ENCODE measurements at regions not wholly inside any gene's neighbourhood (a gene's known extent, or its start where the extent isn't known, plus 50 kb on each side); places are given as distances from the start of the nearest gene placed in this dataset.

DNA sequence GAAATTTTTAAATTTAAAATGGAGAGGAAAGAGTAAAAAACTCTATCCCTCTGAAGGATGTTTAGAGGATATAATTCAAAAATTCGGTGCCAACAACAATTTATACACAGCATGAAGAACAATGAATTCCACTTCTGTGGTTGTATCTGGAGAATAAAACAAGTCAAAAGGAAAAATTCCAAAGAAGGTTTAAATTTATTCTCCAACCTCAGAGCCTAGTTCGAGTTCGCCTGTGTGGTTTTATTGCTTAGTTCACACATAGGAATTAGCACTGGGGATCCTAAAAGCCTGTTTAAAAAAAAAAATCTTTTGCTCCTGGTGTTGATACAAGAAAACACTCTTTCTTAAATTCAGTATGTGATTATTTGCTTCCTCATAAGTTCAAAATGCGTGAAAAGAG, 79.2 kb downstream of the LLPH start:
- no peak for DNase-seq (ENCODE audit: extremely low read depth, low read depth)
- TF ChIP-seq, protein P1, sequence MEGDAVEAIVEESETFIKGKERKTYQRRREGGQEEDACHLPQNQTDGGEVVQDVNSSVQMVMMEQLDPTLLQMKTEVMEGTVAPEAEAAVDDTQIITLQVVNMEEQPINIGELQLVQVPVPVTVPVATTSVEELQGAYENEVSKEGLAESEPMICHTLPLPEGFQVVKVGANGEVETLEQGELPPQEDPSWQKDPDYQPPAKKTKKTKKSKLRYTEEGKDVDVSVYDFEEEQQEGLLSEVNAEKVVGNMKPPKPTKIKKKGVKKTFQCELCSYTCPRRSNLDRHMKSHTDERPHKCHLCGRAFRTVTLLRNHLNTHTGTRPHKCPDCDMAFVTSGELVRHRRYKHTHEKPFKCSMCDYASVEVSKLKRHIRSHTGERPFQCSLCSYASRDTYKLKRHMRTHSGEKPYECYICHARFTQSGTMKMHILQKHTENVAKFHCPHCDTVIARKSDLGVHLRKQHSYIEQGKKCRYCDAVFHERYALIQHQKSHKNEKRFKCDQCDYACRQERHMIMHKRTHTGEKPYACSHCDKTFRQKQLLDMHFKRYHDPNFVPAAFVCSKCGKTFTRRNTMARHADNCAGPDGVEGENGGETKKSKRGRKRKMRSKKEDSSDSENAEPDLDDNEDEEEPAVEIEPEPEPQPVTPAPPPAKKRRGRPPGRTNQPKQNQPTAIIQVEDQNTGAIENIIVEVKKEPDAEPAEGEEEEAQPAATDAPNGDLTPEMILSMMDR (IDR thresholded peaks at IDR 0.05; ENCODE audit: low read depth, low read length, missing control alignments): no peak
- H3K4me3 ChIP-seq (replicated peaks; ENCODE audit: low read depth, low read length): no peak overlapping the region

DNA sequence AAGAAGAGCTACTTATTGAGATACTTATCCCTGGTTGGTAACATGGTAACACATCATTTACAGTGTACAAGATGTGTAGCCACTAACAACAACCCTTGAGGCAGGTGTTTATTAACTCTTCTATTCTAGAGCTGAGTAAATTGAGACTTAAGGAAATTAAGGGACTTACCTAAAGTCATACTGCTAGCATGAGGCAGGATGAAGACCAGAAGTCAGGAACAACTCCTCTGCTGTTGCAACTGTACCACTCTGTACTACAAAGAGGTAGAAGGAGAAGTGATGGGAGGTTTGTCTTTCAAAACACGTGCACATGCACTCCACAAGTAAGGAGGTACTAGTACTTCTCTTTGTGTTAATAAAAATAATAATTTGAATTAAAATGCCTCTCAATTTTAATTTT, 79.9 kb downstream of the LLPH start:
- TF ChIP-seq, protein P1 (IDR thresholded peaks at IDR 0.05; ENCODE audit: low read depth, low read length, missing control alignments): no peak
- H3K4me3 ChIP-seq (replicated peaks; ENCODE audit: low read depth, low read length): no peak overlapping the region
- no peak for DNase-seq (ENCODE audit: extremely low read depth, low read depth)

DNA sequence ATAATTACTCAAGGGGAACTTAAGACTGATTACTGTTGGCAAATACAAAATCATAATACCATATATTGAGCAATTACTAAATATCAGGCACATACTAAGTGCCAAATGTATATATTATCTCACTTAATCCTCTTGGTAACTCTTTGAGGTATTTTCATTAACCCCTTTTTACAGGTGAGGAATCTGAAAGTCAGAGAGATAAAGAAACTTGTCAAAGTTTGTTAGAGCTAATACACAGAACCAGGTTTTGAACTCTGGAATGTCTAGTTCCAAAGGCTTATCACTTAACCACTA, 80.3 kb downstream of the LLPH start:
- no peak overlapping the region for H3K4me3 ChIP-seq (replicated peaks; ENCODE audit: low read depth, low read length)
- TF ChIP-seq, protein P1 (IDR thresholded peaks at IDR 0.05; ENCODE audit: low read depth, low read length, missing control alignments): no peak
- DNase-seq (ENCODE audit: extremely low read depth, low read depth): no peak

DNA sequence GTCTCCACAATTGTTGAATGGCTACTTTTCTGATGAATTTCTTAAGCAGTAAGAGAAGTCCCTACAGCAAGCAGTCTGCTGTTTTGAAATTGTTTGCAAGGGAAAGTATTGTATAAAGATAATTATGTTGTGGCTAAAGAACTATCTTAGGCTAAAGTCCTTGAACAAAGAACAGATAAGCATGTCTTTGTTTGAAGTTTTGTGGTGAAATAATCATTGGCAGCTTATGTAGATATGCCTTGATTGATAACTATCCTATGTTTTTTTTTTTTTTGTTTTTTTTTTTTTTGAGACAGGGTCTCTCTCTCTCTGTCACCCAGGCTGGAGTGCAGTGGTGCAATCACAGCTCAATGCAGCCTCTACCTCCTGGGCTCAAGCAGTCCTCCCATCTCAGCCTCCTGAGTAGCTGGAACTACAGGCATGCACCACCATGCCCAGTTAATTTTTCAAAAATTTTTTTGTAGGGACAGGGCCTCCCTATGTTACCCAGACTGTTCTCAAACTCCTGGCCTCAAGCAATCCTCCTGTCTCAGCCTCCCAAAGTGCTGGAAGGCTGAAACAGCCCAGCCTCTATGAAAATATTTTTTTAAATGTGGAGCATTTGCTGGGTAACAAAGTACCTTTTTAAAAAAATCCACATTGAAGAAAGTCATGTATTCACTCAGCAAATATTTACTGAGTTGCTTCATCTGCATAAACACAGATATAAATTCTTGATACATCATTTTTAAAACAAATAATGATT, 80.8 kb downstream of the LLPH start:
- TF ChIP-seq, protein P1 (IDR thresholded peaks at IDR 0.05; ENCODE audit: low read depth, low read length, missing control alignments): no peak
- no peak overlapping the region for H3K4me3 ChIP-seq (replicated peaks; ENCODE audit: low read depth, low read length)
- no peak for DNase-seq (ENCODE audit: extremely low read depth, low read depth)

DNA sequence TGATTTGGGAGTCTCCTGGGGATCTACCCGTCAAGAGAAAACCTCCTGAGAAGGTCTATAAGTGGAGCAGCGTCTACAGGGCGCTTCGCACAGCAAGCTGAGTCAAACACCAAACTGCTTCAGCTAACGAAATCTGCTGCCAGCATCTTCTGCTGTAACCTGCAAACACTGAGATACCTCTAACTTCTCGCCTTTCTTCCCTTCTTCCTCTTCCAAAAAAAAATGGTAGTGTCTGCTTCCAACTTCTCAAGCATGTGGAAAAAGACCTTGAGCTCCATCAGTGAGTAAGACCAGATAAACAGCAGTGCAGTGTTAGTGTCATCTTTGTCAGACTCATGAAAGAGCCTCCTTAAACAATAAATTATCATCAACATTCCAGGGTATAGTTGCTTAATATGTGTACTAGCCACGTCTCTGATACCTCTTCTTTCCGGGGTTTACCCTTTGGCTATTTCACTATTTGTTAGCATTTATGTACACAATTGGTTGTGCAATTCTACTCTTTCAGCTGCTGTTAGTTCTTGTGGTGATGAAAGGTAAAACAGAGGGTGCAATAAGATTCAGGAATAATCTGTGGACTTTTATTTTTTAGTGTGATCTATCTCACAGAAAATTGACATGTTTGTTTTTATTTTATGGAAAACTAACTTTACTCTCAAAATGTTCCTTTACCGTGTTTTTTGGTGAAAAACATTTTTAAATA, 81.6 kb downstream of the LLPH start:
- no peak overlapping the region for H3K4me3 ChIP-seq (replicated peaks; ENCODE audit: low read depth, low read length)
- DNase-seq (ENCODE audit: extremely low read depth, low read depth): no peak
- TF ChIP-seq, protein P1 (IDR thresholded peaks at IDR 0.05; ENCODE audit: low read depth, low read length, missing control alignments): no peak

DNA sequence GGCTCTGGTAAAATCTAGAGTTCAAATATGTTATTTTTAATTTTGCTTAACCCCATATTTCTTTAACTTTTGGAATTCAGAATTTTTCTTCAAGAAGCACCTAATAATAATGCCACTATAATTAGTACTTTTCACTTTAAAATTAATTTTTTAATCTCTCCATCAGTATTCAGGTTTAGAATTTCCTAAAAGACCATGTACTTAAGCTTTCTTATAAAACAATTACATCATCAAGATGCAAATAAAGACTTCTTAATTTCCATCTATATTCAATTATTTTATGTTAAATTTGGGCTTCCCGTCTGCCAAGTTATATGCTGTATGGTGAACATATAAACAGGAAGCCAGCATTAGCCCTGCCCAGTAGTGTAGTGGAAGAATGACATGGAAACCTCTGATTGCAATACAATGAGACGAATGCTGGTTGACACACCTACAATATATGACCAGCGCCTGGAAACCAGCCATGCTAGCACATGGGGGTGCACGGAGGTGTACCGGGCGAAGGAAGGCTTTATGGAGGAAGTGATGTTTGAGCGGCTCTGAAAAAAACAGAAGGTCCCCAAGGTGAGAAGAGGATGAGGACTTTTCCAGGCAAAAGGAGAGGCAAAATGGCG, 82.2 kb downstream of the LLPH start:
- no peak overlapping the region for H3K4me3 ChIP-seq (replicated peaks; ENCODE audit: low read depth, low read length)
- no peak for DNase-seq (ENCODE audit: extremely low read depth, low read depth)
- TF ChIP-seq, protein P1 (IDR thresholded peaks at IDR 0.05; ENCODE audit: low read depth, low read length, missing control alignments): no peak

Measured in HFF-Myc (cell line).